CD4-positive, alpha-beta memory T cell (primary cell): ENCODE measurements at regions not wholly inside any gene's neighbourhood (a gene's known extent, or its start where the extent isn't known, plus 50 kb on each side); places are given as distances from the start of the nearest gene placed in this dataset.

Source experiments
- CTCF ChIA-PET: fragments of 350-600 bp; sonication (Branson Sonifier 250); formaldehyde crosslinking; loops from one replicate; lab custom pipeline; 2021; ENCODE audit warnings: inconsistent platforms; ENCODE audit not compliant: partially characterized antibody; lab: Charles Lee
- POLR2A ChIA-PET: fragments of 350-600 bp; sonication (Branson Sonifier 250); formaldehyde crosslinking; loops from one replicate; lab custom pipeline; 2021; ENCODE audit not compliant: partially characterized antibody; lab: Charles Lee
- DNase-seq, 5 donors: peaks; one replicate each; pipeline versions ENCODE4 v3.0.0 to v3.0.0-alpha.2; 2020 to 2022; ENCODE audit warnings: mixed read lengths in 1 of 5
- H3K27ac ChIP-seq: one replicate; pipeline ENCODE4 v1.7.0; 2013; ENCODE audit warnings: low read depth, low read length
- H3K27me3 ChIP-seq: 2 replicates; pipeline ENCODE4 v1.7.0; 2013; ENCODE audit warnings: mild to moderate bottlenecking, low read length, moderate library complexity; ENCODE audit not compliant: insufficient read depth
- H3K36me3 ChIP-seq: 2 replicates; pipeline ENCODE4 v1.7.0; 2013; ENCODE audit warnings: mild to moderate bottlenecking, low read length, moderate library complexity; ENCODE audit not compliant: insufficient read depth
- H3K4me1 ChIP-seq: 2 replicates; pipeline ENCODE4 v1.7.0; 2013; ENCODE audit warnings: mild to moderate bottlenecking, low read length, moderate library complexity; ENCODE audit not compliant: insufficient read depth
- H3K4me3 ChIP-seq, 2 donors: one replicate each; pipeline ENCODE4 v1.7.0; 2013; ENCODE audit warnings: low read length in 2 of 2, mild to moderate bottlenecking in 1 of 2
- H3K9me3 ChIP-seq, 2 donors: one replicate each; pipeline ENCODE4 v1.7.0; 2013; ENCODE audit warnings: low read length in 2 of 2, control low read depth in 1 of 2; ENCODE audit not compliant: control insufficient read depth in 1 of 2
- H3K27ac Mint-ChIP-seq, 7 donors: one replicate each; pipeline ENCODE4 v1.8.0; 2020 to 2021; ENCODE audit warnings: mixed read lengths in 7 of 7, mild to moderate bottlenecking in 6 of 7, inconsistent platforms in 3 of 7, moderate library complexity in 3 of 7
- H3K27me3 Mint-ChIP-seq, 2 donors: one replicate each; pipeline ENCODE4 v1.8.0; 2020 to 2021; ENCODE audit warnings: mixed read lengths in 2 of 2
- H3K36me3 Mint-ChIP-seq, 2 donors: one replicate each; pipeline ENCODE4 v1.8.0; 2020 to 2021; ENCODE audit warnings: mixed read lengths in 2 of 2, inconsistent platforms in 1 of 2, mild to moderate bottlenecking in 1 of 2
- H3K4me1 Mint-ChIP-seq, 4 donors: one replicate each; pipeline ENCODE4 v1.8.0; 2020 to 2021; ENCODE audit warnings: mixed read lengths in 4 of 4, mild to moderate bottlenecking in 1 of 4
- H3K4me3 Mint-ChIP-seq, 8 donors: one replicate each; pipeline ENCODE4 v1.8.0; 2020 to 2021; ENCODE audit warnings: mixed read lengths in 8 of 8, mild to moderate bottlenecking in 7 of 8, moderate library complexity in 6 of 8, inconsistent platforms in 3 of 8
- H3K9me3 Mint-ChIP-seq, 8 donors: one replicate each; pipeline ENCODE4 v1.8.0; 2020 to 2021; ENCODE audit warnings: mixed read lengths in 8 of 8, mild to moderate bottlenecking in 5 of 8, inconsistent platforms in 3 of 8, moderate library complexity in 1 of 8
- intact Hi-C: fragments of 100-400 bp; cut with micrococcal nuclease; formaldehyde crosslinking; loops from one replicate; pipeline ENCODE4 v1.15.1; 2023

DNA sequence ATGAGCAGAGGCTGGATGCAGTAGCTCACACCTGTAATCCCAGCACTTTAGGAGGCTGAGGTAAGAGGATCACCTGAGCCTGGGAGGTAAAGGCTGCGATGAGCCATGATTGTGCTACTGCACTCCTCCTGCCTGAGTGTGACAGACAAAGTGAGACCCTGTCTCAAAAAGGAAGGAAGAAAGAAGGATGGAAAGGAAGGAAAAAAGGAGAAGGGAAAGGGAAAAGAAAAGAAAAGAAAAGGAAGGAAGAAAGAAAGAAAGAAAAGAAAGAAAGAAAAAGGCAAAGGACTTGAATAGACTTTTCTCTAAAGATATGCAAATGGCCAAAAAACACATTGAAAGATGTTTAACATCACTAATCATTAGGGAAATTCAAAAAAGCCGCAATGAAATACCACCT is 215.3 kb upstream of the MYLIP start:
- H3K27ac Mint-ChIP-seq = no peak overlapping the region
- Histone ChIP-seq H3K36me3 (no peaks in the 10 kb centered on the region), H3K4me1 (no peaks in the 10 kb centered on the region), H3K27me3 (no peaks in the 10 kb centered on the region), H3K4me3 (no peak overlapping the region), H3K9me3 (no peaks in the 10 kb centered on the region), H3K27ac (no peak overlapping the region)
- no peaks in the 10 kb centered on the region for H3K4me1 Mint-ChIP-seq
- DNase-seq = no peak
- H3K36me3 Mint-ChIP-seq = no peaks in the 10 kb centered on the region
- POLR2A ChIA-PET = no interaction called here
- no peaks in the 10 kb centered on the region for H3K9me3 Mint-ChIP-seq
- intact Hi-C loops = no loop called here
- H3K27me3 Mint-ChIP-seq = no peaks in the 10 kb centered on the region
- H3K4me3 Mint-ChIP-seq = no peak overlapping the region
- CTCF ChIA-PET = no interaction called here

DNA sequence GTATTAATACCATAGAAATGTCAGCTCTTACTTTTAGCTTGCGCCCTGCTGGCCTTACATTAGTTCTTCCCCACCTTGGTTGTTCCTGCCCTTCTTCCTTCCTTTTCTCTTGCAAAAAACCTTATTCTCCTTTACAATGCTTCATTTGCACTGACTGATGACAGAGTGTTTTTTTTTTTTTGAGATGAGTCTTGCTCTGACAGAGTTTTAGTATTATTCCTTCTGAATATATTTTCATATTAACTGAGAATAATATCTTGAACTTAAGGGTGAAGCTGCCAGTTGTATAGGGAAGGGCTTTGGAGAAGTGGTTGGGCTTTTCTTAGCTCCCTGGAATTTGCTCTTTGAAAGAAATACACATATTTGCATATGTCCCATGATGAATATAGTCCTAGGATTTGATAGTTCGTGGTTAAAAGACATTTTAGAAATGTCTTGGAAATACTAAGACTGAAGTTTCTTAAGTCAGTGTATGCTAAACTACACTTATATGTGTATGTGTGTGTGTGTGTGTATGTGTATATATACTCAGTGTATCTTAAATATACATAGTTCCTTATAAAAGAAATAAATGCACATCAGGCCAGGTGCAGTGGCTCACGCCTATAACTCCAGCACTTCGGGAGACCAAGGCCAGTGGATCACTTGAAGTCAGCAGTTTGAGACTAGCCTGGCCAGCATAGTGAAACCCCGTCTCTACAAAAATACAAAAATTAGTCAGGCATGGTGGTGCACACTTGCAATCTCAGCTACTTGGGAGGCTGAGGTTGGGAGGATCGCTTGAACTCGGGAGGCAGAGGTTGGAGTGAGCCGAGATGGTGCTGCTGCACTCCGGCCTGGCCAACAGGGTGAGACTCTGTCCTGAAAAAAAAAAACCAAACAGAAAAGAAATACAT is 216.1 kb upstream of the MYLIP start:
- intact Hi-C loops = no loop called here
- CTCF ChIA-PET = interaction anchor here (1.2 to 1.3 kb wide), 2 partner anchors 11 to 119 kb away, joined by 3 read pairs; no protein-coding TSS in a partner anchor

DNA sequence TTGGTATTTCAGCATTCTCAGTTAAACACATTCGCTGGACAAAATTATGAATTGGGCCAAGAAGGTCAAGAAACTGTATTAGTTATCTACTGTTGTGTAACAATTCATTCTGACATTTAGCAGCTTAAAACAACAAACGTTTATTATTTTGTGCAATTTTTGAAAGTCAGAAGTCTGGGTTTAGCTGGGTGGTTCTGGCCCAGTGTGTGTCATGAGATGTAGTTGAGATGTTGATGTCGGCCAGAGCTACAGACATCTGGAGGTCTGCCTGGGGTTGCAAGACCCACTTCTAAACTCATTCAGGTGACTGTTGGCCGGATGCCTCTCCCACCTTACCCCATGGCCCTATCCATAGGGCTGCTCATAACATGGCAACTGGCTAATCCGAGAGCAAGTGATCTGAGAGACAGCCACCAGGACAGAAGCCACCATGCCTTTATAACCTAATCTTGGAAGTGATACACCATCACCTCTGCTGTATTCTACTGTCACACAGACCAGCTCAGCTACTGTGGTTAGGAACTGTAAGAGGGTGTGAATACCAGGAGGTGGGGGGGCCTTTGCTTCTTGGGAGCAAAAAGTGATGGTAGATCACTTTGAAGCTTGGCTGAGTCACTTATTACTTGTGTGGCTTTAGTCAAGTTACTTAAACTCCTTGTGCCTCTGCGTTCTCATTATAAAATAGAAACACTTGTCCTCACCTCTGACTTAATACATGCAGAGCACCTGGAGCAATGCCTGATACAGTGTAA is 217.0 kb upstream of the MYLIP start:
- Mint-ChIP-seq H3K9me3 (no peaks in the 10 kb centered on the region), H3K4me3 (no peak overlapping the region), H3K4me1 (no peaks in the 10 kb centered on the region), H3K27ac (no peak overlapping the region), H3K36me3 (no peaks in the 10 kb centered on the region), H3K27me3 (no peaks in the 10 kb centered on the region)
- H3K36me3 ChIP-seq = no peaks in the 10 kb centered on the region
- H3K4me1 ChIP-seq = no peaks in the 10 kb centered on the region
- intact Hi-C loops = no loop called here
- no peak overlapping the region for H3K4me3 ChIP-seq
- H3K27ac ChIP-seq = no peak overlapping the region
- ChIA-PET POLR2A (no interaction called here), CTCF (interaction anchor here (1.2 to 1.3 kb wide), 2 partner anchors 10 to 120 kb away, joined by 3 read pairs; no protein-coding TSS in a partner anchor)
- no peak for DNase-seq
- H3K27me3 ChIP-seq = no peaks in the 10 kb centered on the region
- no peaks in the 10 kb centered on the region for H3K9me3 ChIP-seq

More for the DNA sequence above, 216.1 kb upstream of the MYLIP start:
- Mint-ChIP-seq H3K4me3 (no peak overlapping the region), H3K4me1 (no peaks in the 10 kb centered on the region), H3K27ac (no peak overlapping the region), H3K27me3 (no peaks in the 10 kb centered on the region), H3K36me3 (no peaks in the 10 kb centered on the region), H3K9me3 (no peaks in the 10 kb centered on the region)
- Histone ChIP-seq H3K4me3 (no peak overlapping the region), H3K27me3 (no peaks in the 10 kb centered on the region), H3K36me3 (no peaks in the 10 kb centered on the region), H3K4me1 (no peaks in the 10 kb centered on the region), H3K9me3 (no peaks in the 10 kb centered on the region), H3K27ac (no peak overlapping the region)
- DNase-seq = no peak
- POLR2A ChIA-PET = no interaction called here

DNA sequence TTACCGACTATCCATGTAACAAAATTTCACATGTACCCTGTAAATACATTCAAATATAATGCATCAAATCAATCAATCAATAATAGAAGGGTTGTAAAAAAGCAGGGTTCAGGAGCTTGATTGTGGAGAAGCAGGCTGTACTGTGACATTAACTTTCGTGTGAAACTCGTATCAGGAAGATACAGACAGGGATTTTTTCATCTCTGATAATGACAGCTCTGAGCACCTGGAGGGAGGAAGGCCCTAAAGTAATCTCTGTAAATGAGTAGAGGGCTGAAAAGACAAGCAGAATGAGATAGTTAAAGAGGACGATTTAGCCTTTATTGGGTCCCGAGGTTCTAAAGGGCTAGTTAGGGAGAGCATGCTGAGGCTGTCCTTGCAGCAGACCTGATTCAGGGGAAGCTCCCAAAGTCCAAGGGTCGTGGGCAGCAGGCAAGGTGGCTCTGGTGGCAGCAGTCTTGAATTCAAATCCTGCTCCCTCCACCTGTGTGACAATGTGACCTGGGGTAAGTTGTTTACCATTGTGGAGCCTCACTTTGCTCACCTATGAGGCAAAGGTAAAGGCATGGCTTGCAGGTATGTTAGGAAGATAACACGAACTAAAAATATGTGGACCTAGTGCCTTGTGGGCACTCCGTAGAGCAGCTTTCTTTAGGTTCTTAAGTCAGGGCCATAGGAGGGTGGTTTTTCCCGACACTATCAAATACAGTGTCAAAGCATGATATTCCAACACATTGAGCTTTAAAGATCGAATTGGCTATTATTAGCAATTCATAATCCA is 219.4 kb upstream of the MYLIP start:
- CTCF ChIA-PET = no interaction called here
- intact Hi-C loops = no loop called here
- POLR2A ChIA-PET = no interaction called here

DNA sequence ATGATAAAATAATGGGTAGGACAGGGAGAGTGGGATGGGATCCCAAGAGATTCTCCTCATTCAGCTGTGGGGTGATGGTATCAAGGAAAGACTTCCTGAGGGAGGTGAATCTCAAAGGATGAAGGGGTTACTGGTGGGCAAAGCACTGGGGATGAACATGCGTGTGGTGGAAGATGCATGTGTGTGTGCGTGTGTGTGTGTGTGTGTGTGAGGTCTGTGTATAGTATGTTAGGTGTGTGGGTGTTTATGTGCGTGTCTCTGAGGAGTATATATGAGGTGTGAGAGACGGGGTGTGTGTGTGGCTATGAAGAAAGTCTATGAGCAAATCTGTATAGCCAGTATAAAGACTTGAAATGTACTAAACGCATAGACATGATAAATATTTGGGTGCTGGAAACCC is 220.0 kb upstream of the MYLIP start:
- Histone ChIP-seq H3K4me3 (no peak overlapping the region), H3K9me3 (no peaks in the 10 kb centered on the region), H3K27me3 (no peaks in the 10 kb centered on the region), H3K4me1 (no peaks in the 10 kb centered on the region), H3K36me3 (no peaks in the 10 kb centered on the region), H3K27ac (no peak overlapping the region)
- ChIA-PET POLR2A (no interaction called here), CTCF (no interaction called here)
- no peak for DNase-seq
- intact Hi-C loops = no loop called here
- no peaks in the 10 kb centered on the region for H3K36me3 Mint-ChIP-seq
- no peak overlapping the region for H3K4me3 Mint-ChIP-seq
- H3K27me3 Mint-ChIP-seq = peaks cover 0 to 6% of the 10 kb centered on the region in 2 donors
- H3K27ac Mint-ChIP-seq = no peak overlapping the region
- no peaks in the 10 kb centered on the region for H3K4me1 Mint-ChIP-seq
- no peaks in the 10 kb centered on the region for H3K9me3 Mint-ChIP-seq

More for the DNA sequence above, 219.4 kb upstream of the MYLIP start:
- no peak for DNase-seq
- no peak overlapping the region for H3K4me3 Mint-ChIP-seq
- Histone ChIP-seq H3K36me3 (no peaks in the 10 kb centered on the region), H3K27ac (no peak overlapping the region), H3K4me3 (no peak overlapping the region), H3K27me3 (no peaks in the 10 kb centered on the region), H3K9me3 (no peaks in the 10 kb centered on the region), H3K4me1 (no peaks in the 10 kb centered on the region)
- H3K27ac Mint-ChIP-seq = no peak overlapping the region
- H3K27me3 Mint-ChIP-seq = peaks cover 0 to 6% of the 10 kb centered on the region in 2 donors
- H3K9me3 Mint-ChIP-seq = no peaks in the 10 kb centered on the region
- no peaks in the 10 kb centered on the region for H3K36me3 Mint-ChIP-seq
- no peaks in the 10 kb centered on the region for H3K4me1 Mint-ChIP-seq

DNA sequence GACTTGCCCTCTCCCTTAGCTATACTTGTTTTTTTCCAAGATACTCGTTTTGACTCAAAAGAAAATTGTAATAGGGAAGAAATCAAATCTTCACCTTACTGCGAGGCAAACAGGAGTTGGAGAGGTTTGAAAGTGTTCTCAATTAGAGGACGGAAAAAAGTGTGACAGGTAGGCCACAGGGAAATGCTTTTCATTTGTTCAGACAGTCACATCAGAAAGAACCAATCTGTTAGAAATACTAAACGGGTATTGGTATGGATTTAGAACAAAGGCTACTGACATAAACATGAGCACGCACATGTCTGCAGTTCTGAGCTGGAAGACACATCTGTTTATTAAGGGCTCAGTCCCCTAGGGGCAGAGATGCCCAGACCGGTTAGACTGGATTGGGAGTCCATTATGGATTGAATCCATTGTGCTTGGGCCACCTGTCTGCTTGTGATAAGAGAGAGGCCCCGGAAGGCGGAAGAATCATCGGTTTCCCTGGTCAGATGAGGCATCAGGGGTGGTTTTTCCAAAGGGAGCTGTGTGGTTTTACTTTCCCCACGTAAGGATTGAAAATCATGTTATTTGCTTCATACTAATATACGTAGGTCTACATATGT is 220.9 kb upstream of the MYLIP start:
- Histone ChIP-seq H3K27me3 (no peaks in the 10 kb centered on the region), H3K9me3 (no peaks in the 10 kb centered on the region), H3K4me1 (no peaks in the 10 kb centered on the region), H3K4me3 (no peak overlapping the region), H3K27ac (no peak overlapping the region), H3K36me3 (no peaks in the 10 kb centered on the region)
- H3K36me3 Mint-ChIP-seq = no peaks in the 10 kb centered on the region
- no peak overlapping the region for H3K27ac Mint-ChIP-seq
- ChIA-PET POLR2A (no interaction called here), CTCF (no interaction called here)
- H3K4me1 Mint-ChIP-seq = no peaks in the 10 kb centered on the region
- H3K4me3 Mint-ChIP-seq = no peak overlapping the region
- intact Hi-C loops = no loop called here
- no peaks in the 10 kb centered on the region for H3K9me3 Mint-ChIP-seq
- DNase-seq = no peak
- peaks cover 0 to 11% of the 10 kb centered on the region in 2 donors for H3K27me3 Mint-ChIP-seq
